GM18907 (cell line): ENCODE measurements at regions not wholly inside any gene's neighbourhood (a gene's known extent, or its start where the extent isn't known, plus 50 kb on each side); places are given as distances from the start of the nearest gene placed in this dataset.
A peak's percentile ranks its signal among the peaks of the same experiment; 100 is the strongest.
"Not testable (repeated sequence)": the region's sequence is repeated elsewhere in the genome, so short reads cannot be mapped to it uniquely, and the experiment has no call there.

ENCODE experiments used
- ATAC-seq: cut with Tn5 transposase; IDR thresholded peaks from one replicate; pipeline ENCODE4 v1.9.1; 2021; ENCODE audit warnings: mild to moderate bottlenecking, moderate library complexity; ENCODE audit not compliant: unreplicated experiment

- ATAC-seq = no peak
Measured at GRCh38 chr12:89875809-89876208, 167.2 kb upstream of the ATP2B1 start.

GRCh38 chr12:89875225-89875624 is 166.6 kb upstream of the ATP2B1 start:
- no peak for ATAC-seq

- ATAC-seq = no peak
Measured at GRCh38 chr12:89874146-89874545, 165.5 kb upstream of the ATP2B1 start.

- peak; percentile 60 for ATAC-seq
Measured at GRCh38 chr12:89873745-89874144, 165.1 kb upstream of the ATP2B1 start.

GRCh38 chr12:89872922-89873630 is 164.4 kb upstream of the ATP2B1 start:
- ATAC-seq = no peak

- no peak for ATAC-seq
Measured at GRCh38 chr12:89870413-89871184, 162.0 kb upstream of the ATP2B1 start.

- not testable (repeated sequence) for ATAC-seq
Measured at GRCh38 chr12:89867611-89868010, 159.0 kb upstream of the ATP2B1 start.

- ATAC-seq = no peak
Measured at GRCh38 chr12:89864411-89864810, 155.8 kb upstream of the ATP2B1 start.

- ATAC-seq = peak; percentile 15
Measured at GRCh38 chr12:89863968-89864367, 155.3 kb upstream of the ATP2B1 start.

- ATAC-seq = peak; percentile 71
Measured at GRCh38 chr12:89863493-89863938, 154.9 kb upstream of the ATP2B1 start.

- ATAC-seq = peak; percentile 69
Measured at GRCh38 chr12:89862511-89863445, 154.1 kb upstream of the ATP2B1 start.

GRCh38 chr12:89861086-89861485 is 152.4 kb upstream of the ATP2B1 start:
- no peak for ATAC-seq

GRCh38 chr12:89859508-89860220 is 151.0 kb upstream of the ATP2B1 start:
- ATAC-seq = no peak

GRCh38 chr12:89858718-89859117 is 150.1 kb upstream of the ATP2B1 start:
- ATAC-seq = no peak

- ATAC-seq = no peak
Measured at GRCh38 chr12:89857652-89858274, 149.1 kb upstream of the ATP2B1 start.

GRCh38 chr12:89856431-89856830 is 147.8 kb upstream of the ATP2B1 start:
- ATAC-seq = peak; percentile 94

- no peak for ATAC-seq
Measured at GRCh38 chr12:89848732-89849131, 140.1 kb upstream of the ATP2B1 start.

GRCh38 chr12:89846473-89847055 is 137.9 kb upstream of the ATP2B1 start:
- ATAC-seq = no peak

GRCh38 chr12:89845767-89846166 is 137.1 kb upstream of the ATP2B1 start:
- ATAC-seq = no peak

- ATAC-seq = no peak
Measured at GRCh38 chr12:89845366-89845765, 136.7 kb upstream of the ATP2B1 start.
